Hepatocyte (in vitro differentiated cells): ENCODE measurements at regions not wholly inside any gene's neighbourhood (a gene's known extent, or its start where the extent isn't known, plus 50 kb on each side); places are given as distances from the start of the nearest gene placed in this dataset.

Experiments
- DNase-seq: peaks from one replicate; pipeline ENCODE4 v3.0.0-alpha.2; 2016; ENCODE audit warnings: low spot score
- H2AFZ ChIP-seq: fragments of 200-600 bp; sonication (generic); 2 replicates; pipeline ENCODE4 v1.6.0; 2016; ENCODE audit warnings: antibody characterized with exemption, mild to moderate bottlenecking
- H3K27ac ChIP-seq: fragments of 200-600 bp; sonication (generic); 2 replicates; pipeline ENCODE4 v1.5.1; 2016; ENCODE audit warnings: mild to moderate bottlenecking
- H3K27me3 ChIP-seq: fragments of 200-600 bp; sonication (generic); 2 replicates; pipeline ENCODE4 v1.6.1; 2016
- H3K36me3 ChIP-seq: fragments of 200-600 bp; sonication (generic); replicated peaks from 2 replicates; pipeline ENCODE4 v1.5.1; 2016; ENCODE audit warnings: low read depth; ENCODE audit not compliant: insufficient read depth
- H3K4me1 ChIP-seq: fragments of 200-600 bp; sonication (generic); 2 replicates; pipeline ENCODE4 v1.5.1; 2016; ENCODE audit warnings: mild to moderate bottlenecking, moderate library complexity; ENCODE audit not compliant: insufficient read depth
- H3K4me2 ChIP-seq: fragments of 200-600 bp; sonication (generic); 2 replicates; pipeline ENCODE4 v1.6.0; 2016
- H3K4me3 ChIP-seq: fragments of 200-600 bp; sonication (generic); 2 replicates; pipeline ENCODE4 v1.5.1; 2016; ENCODE audit warnings: mild to moderate bottlenecking
- H3K79me2 ChIP-seq: fragments of 200-600 bp; sonication (generic); 2 replicates; pipeline ENCODE4 v1.6.0; 2017; ENCODE audit warnings: mild to moderate bottlenecking
- H3K9me2 ChIP-seq: fragments of 200-600 bp; sonication (generic); replicated peaks from 2 replicates; pipeline ENCODE4 v1.6.0; 2017; ENCODE audit warnings: mild to moderate bottlenecking; ENCODE audit not compliant: insufficient read depth
- H3K9me3 ChIP-seq: fragments of 200-600 bp; sonication (generic); 2 replicates; pipeline ENCODE4 v1.5.1; 2016; ENCODE audit warnings: low read depth, mild to moderate bottlenecking
- H4K20me1 ChIP-seq: fragments of 200-600 bp; sonication (generic); 2 replicates; pipeline ENCODE4 v1.6.0; 2016; ENCODE audit warnings: mild to moderate bottlenecking; ENCODE audit not compliant: insufficient read depth, poor library complexity, severe bottlenecking
- EZH2 ChIP-seq: fragments of 200-600 bp; sonication (generic); IDR thresholded peaks from 2 replicates; pipeline ENCODE4 v1.6.1; 2016; ENCODE audit warnings: antibody characterized with exemption, mild to moderate bottlenecking, borderline replicate concordance
- EZH2phosphoT487 ChIP-seq: fragments of 200-600 bp; sonication (generic); IDR thresholded peaks from one replicate; pipeline ENCODE4 v1.6.1; 2018; ENCODE audit warnings: antibody characterized with exemption, mild to moderate bottlenecking, low read depth, moderate library complexity; ENCODE audit not compliant: unreplicated experiment, severe bottlenecking
- WGBS: methylation state at CpG from one replicate; pipeline ENCODE4 v1.1.6; 2016; ENCODE audit warnings: low lambda C conversion rate; ENCODE audit errors: missing lambda C conversion rate; 5-methylcytosine and 5-hydroxymethylcytosine counted together
- TF ChIP-seq, protein P1 (sequence below): fragments of 200-600 bp; sonication (generic); IDR thresholded peaks from 2 replicates; pipeline ENCODE4 v1.5.1; 2016; ENCODE audit warnings: antibody characterized with exemption, mild to moderate bottlenecking; ENCODE audit not compliant: poor library complexity

DNA sequence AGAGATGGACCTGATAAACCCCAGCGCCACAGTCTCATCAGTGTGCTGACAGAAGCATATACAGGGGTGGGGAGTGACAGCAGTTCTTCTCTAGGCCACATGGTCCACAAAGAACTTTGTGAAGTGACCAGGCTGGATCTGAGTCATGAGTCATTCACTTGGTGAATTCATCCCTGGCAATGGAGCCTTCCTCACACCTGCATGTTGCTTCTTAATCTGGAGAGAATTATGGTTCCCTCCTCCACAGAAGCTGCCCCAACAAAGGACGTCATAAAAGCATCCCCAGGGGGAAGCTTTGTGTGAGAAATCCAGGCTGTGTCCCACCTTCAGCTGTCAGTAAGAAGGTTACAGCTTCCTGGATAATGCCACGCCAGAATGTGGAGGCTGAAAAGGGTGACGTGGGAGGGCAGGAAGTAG lies 215.6 kb upstream of the MAF start:
- H2AFZ ChIP-seq, result no peak overlapping the region
- TF ChIP-seq EZH2 (no peak), EZH2phosphoT487 (no peak)
- TF ChIP-seq, protein P1, sequence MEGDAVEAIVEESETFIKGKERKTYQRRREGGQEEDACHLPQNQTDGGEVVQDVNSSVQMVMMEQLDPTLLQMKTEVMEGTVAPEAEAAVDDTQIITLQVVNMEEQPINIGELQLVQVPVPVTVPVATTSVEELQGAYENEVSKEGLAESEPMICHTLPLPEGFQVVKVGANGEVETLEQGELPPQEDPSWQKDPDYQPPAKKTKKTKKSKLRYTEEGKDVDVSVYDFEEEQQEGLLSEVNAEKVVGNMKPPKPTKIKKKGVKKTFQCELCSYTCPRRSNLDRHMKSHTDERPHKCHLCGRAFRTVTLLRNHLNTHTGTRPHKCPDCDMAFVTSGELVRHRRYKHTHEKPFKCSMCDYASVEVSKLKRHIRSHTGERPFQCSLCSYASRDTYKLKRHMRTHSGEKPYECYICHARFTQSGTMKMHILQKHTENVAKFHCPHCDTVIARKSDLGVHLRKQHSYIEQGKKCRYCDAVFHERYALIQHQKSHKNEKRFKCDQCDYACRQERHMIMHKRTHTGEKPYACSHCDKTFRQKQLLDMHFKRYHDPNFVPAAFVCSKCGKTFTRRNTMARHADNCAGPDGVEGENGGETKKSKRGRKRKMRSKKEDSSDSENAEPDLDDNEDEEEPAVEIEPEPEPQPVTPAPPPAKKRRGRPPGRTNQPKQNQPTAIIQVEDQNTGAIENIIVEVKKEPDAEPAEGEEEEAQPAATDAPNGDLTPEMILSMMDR, result no peak
- no peaks in the 10 kb centered on the region for H3K4me1 ChIP-seq
- no peaks in the 10 kb centered on the region for H3K9me2 ChIP-seq
- no peaks in the 10 kb centered on the region for H3K79me2 ChIP-seq
- 78% methylated on average over 4 of the region's 4 CpGs for WGBS
- no peaks in the 10 kb centered on the region for H4K20me1 ChIP-seq
- DNase-seq, result no peak
- H3K36me3 ChIP-seq, result no peaks in the 10 kb centered on the region
- H3K9me3 ChIP-seq, result no peaks in the 10 kb centered on the region
- no peak overlapping the region for H3K4me3 ChIP-seq
- H3K27me3 ChIP-seq, result no peaks in the 10 kb centered on the region
- H3K27ac ChIP-seq, result no peak overlapping the region
- no peak overlapping the region for H3K4me2 ChIP-seq

DNA sequence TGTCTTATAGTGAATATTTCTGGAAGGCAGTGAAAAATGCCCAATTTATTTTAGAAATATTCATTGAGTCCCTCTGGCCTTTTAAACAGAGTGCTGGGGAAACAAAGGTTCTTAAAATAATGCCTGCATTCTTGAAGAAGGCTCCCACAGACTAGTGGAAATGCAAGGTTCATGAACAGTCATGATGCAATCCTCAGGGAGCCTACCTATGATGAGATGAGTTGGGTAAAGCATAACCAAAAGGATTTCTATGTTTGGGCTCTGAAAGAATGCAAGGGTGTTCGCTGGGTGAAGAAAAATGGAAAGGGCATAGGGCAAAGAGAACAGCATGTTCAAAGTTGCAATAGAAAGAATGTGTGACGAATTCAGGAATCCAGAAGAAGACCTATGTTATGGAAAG lies 214.5 kb upstream of the MAF start:
- H3K36me3 ChIP-seq, result no peaks in the 10 kb centered on the region
- H3K4me2 ChIP-seq, result no peak overlapping the region
- H4K20me1 ChIP-seq, result no peaks in the 10 kb centered on the region
- no peak for DNase-seq
- no peaks in the 10 kb centered on the region for H3K9me2 ChIP-seq
- TF ChIP-seq, protein P1, result no peak
- no peak for TF ChIP-seq EZH2phosphoT487
- TF ChIP-seq EZH2, result no peak
- 92% methylated on average over 2 of the region's 2 CpGs for WGBS
- H3K4me3 ChIP-seq, result no peak overlapping the region
- H3K9me3 ChIP-seq, result no peaks in the 10 kb centered on the region
- no peak overlapping the region for H2AFZ ChIP-seq
- no peaks in the 10 kb centered on the region for H3K79me2 ChIP-seq
- H3K27ac ChIP-seq, result no peak overlapping the region
- no peaks in the 10 kb centered on the region for H3K4me1 ChIP-seq
- no peaks in the 10 kb centered on the region for H3K27me3 ChIP-seq

DNA sequence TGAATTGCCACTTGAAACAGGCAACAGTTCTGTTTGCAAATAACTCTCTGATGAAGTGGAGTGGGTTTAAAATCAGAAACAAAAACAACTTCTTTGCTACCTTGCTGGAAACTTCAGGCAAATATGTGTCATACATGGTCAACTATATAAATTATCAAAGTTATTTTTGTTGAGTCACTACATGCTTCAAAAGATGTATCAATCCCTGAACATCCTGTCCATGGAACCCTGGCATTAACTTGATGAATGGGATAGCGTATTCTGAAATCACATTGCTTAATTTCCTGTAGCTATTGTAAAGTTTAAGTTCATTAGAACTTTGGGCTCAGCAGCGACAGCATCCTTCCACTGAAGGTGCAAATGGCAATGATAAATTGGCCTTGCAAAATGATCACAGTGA lies 213.6 kb upstream of the MAF start:
- TF ChIP-seq EZH2phosphoT487, result no peak
- no peak for TF ChIP-seq EZH2
- TF ChIP-seq, protein P1, result no peak
- 93% methylated on average over 2 of the region's 2 CpGs for WGBS

DNA sequence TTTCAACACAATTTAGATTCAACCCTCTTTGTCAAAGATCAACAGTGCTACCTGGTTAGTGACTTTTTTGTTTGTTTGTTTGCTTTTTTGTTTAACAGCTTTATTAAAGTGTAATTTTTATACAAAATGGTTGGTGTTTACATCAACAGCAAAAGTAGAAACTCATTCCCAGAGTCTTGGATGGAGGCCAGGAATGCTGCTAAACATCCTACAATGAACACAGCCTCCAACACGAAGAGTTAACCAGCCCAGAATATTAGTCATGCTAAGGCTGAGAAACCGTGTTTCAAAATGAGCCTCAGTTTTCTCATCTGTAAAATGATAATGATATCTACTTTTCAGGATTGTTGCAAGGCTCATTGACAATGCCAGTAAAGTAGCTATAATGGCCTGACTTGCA lies 211.0 kb upstream of the MAF start:
- Histone ChIP-seq H3K36me3 (no peaks in the 10 kb centered on the region), H3K9me3 (no peaks in the 10 kb centered on the region), H3K4me1 (no peaks in the 10 kb centered on the region), H3K4me3 (no peak overlapping the region), H3K79me2 (no peaks in the 10 kb centered on the region), H3K27me3 (no peaks in the 10 kb centered on the region), H2AFZ (no peak overlapping the region), H4K20me1 (no peaks in the 10 kb centered on the region), H3K9me2 (no peaks in the 10 kb centered on the region), H3K27ac (no peak overlapping the region), H3K4me2 (no peak overlapping the region)
- TF ChIP-seq EZH2phosphoT487 (no peak), EZH2 (no peak)
- TF ChIP-seq, protein P1, result no peak
- no peak for DNase-seq
- 71% methylated on average over 2 of the region's 2 CpGs for WGBS

More for the DNA sequence above, 213.6 kb upstream of the MAF start:
- Histone ChIP-seq H3K4me3 (no peak overlapping the region), H3K9me2 (no peaks in the 10 kb centered on the region), H3K4me2 (no peak overlapping the region), H3K4me1 (no peaks in the 10 kb centered on the region), H3K9me3 (no peaks in the 10 kb centered on the region), H4K20me1 (no peaks in the 10 kb centered on the region), H3K36me3 (no peaks in the 10 kb centered on the region), H3K27ac (no peak overlapping the region), H3K27me3 (no peaks in the 10 kb centered on the region), H3K79me2 (no peaks in the 10 kb centered on the region), H2AFZ (no peak overlapping the region)
- DNase-seq, result no peak
